ENCODE measurements at regions not wholly inside any gene's neighbourhood (a gene's known extent, or its start where the extent isn't known, plus 50 kb on each side); places are given as distances from the start of the nearest gene placed in this dataset.

DNA sequence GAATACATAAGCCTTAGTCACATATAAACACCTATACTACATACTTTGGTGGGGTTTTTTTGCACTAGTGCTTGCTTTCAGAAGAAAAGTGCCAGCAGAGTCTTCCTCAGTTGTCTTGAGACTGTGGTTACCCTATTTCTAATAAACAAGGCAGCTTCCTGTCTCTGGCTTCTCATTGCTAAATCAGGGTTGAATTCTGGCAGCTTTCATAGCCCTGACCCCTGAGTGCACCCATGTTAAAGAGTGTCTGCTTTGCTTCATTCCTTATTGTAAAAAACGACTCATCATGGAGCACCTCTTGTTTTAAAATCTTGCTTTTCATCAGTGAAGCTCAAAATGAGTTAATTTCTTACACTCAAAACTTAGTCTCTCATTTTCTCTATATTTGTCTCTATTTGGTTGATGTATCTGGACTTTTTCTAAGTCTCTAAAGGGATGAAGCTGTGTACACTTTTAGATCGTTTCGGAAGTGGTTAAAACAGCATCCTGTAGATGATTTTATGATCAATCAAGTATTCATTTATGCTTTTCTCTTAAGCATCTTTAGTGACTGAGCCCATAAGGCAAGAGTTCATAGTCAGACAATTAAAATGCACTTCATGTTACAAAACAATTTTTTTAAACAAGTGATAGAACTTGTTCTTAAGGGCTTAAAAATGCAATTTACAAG is 72.1 kb downstream of the KLF12 start:
- TF ChIP-seq, protein P1, sequence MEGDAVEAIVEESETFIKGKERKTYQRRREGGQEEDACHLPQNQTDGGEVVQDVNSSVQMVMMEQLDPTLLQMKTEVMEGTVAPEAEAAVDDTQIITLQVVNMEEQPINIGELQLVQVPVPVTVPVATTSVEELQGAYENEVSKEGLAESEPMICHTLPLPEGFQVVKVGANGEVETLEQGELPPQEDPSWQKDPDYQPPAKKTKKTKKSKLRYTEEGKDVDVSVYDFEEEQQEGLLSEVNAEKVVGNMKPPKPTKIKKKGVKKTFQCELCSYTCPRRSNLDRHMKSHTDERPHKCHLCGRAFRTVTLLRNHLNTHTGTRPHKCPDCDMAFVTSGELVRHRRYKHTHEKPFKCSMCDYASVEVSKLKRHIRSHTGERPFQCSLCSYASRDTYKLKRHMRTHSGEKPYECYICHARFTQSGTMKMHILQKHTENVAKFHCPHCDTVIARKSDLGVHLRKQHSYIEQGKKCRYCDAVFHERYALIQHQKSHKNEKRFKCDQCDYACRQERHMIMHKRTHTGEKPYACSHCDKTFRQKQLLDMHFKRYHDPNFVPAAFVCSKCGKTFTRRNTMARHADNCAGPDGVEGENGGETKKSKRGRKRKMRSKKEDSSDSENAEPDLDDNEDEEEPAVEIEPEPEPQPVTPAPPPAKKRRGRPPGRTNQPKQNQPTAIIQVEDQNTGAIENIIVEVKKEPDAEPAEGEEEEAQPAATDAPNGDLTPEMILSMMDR (IDR thresholded peaks at IDR 0.05), result no peak
- TF ChIP-seq POLR2A (IDR thresholded peaks at IDR 0.05), result no peak
